ENCODE measurements at regions not wholly inside any gene's neighbourhood (a gene's known extent, or its start where the extent isn't known, plus 50 kb on each side); places are given as distances from the start of the nearest gene placed in this dataset.

DNA sequence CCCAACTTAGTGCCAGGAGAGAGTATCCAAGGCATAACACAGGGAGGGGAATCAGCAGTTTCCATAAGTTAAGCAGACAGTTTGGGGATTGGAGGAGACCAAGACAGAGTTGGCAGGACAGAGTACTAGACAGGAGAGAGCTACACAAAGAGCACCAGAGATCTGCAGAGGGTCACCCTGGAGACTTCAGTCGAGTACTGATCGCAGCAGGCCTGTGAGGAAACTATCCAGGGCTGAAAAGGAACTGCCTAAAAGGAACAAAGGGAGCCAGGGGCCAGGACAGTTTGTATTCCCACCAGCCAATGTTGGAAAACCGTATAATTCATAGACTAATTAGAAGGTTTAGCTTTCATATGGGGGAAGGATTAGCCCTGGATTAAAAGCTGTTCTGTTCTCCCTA is 80.6 kb upstream of the ENPP6 start:
- TF ChIP-seq POLR2A (IDR thresholded peaks at IDR 0.05) (no peak), CTCF (IDR thresholded peaks at IDR 0.05) (no peak), POLR2AphosphoS5 (IDR thresholded peaks at IDR 0.05) (no peak), EP300 (IDR thresholded peaks at IDR 0.05) (no peak)

Measured in suprapubic skin (tissue), 4 donors.